Stimulated activated CD8-positive, alpha-beta memory T cell treated with anti-CD3 and anti-CD28 coated beads, Interleukin-4, amount 100 ng/mL, for 1 hour (primary cell): ENCODE measurements at regions not wholly inside any gene's neighbourhood (a gene's known extent, or its start where the extent isn't known, plus 50 kb on each side); places are given as distances from the start of the nearest gene placed in this dataset.

Experiments
- DNase-seq, 2 donors: peaks; one replicate each; pipeline ENCODE4 v3.0.0-alpha.2; 2020; ENCODE audit warnings: low read depth in 2 of 2, low spot score in 1 of 2

DNA sequence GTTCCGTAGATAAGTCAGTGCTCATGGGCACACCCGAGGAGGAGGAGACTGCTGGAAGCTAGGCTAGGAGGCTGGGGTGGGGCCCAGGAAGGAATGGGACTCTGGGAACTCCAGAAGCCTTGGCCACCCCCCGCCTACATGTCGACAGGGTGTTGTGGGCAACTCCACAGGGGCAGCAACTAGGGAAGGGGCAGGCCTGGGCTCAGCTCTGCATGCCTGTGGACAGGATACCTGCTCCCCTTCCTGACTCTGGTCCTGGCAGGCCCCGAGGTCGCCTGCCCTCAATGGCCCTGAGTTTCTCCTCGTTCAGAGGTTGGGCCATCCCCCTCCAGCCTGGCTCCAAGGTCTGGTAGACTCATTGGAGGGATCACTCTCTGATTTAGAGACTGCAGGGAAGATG is 138.9 kb upstream of the LINGO1 start:
- no peak for DNase-seq

DNA sequence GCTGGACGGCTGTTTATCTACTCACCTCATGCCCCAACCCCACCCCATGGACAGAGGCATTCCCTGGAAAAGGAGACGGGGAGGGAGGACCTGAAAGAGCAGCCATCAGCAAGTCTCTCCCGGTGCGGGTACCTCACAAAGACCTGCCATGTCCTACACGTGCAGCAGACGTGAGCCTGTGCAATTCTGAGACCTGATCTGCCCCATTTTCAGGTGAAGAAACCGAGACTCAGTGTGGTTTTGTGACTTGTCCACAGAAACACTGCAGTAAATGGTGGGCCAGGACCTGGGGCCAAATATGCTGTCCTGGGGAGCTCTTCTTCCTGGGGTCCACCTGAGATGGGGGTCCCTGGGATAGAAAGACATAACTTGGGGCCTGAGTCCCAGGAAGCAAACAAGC is 137.0 kb upstream of the LINGO1 start:
- no peak for DNase-seq

DNA sequence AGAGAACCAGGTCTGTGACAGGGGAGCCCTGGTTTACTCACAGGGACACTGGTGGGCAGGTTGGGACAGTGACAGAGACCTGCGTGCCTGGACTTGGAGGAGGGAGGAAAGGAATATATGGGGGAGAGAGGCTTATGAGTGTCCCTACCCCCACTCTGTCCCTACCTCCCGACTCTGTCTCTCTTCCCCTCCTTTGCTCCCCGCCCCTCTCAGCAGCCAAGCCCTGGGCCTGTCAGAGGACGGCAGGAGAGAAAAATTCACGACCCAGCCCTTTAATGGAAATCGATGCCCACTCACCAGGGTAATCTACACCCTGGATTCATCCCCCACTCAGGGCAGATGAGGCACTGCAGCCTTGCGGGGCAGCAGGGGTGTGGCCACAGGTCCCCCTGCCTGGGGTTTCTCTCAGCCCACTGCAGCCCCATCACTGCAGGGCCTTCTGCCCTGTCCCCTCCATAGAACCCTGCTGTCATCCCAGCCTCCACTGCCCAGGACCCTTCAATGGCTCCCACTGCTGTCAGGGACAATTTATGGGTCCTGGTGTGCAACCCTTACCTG is 135.9 kb upstream of the LINGO1 start:
- DNase-seq, result no peak

DNA sequence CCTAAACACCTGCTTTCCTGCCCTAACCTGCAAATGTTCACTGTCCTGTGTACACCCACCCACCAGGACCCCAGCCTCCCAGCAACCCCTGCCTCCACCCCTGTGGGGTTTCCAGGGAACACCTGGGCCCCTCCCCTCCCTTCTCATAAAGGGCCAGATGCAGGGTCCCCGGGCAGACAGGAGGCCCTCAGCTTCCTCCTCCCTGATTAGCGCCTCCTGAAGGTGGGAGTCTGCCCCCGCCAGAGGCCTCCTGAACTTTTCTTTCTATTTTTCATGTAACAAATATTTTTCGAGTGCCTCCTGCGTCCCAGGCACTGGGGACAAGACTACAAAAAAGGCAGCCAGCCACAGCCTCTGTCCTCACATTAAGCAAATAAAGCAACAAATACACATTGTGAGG is 135.4 kb upstream of the LINGO1 start:
- DNase-seq, result no peak

DNA sequence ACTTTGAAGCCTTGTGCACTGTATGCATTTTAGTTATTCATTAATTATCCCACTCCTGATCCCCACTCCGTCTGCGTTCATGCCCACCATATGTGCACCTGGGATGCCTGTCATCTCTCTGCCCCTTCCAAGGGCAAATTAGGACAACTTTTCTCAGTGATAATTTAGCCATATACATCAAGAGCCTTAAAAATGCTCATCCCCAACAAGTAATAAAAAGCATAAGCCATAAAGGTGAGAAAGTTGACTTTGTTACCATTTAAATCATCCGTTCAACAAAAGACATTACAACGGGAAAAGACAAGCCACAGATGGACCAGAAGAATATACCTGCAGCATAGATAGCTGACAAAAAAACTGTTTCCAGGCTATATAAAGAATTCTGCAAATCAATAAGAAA is 131.4 kb upstream of the LINGO1 start:
- DNase-seq, result no peak

DNA sequence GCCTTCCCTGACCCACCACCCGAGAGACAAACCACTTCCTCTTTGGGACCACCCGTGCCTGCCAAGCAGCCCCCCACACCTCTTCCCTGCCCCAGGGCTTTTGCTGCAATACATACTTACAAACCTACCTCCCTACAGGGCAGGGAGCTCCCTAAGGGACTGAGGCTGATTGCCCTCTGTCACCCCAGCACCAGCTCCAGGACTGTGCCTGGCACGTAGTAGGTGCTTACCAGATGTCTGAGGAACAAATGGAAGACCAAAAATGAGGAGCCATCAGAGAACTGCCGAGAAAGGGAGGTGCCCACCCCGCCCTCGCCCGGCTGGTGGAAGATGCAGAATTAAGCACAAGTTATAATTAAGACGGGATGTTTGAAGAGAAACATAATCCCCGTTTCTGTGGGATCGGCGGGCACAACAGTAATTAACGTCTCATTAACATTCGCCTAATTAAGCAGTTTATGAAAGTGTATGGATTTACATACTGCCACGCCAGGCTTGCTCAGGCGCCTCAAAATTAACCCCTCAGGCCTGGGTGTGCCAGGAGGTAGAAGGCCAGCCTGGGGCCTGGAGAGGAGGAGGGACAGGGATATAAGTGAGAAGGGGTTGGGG is 130.1 kb upstream of the LINGO1 start:
- no peak for DNase-seq

DNA sequence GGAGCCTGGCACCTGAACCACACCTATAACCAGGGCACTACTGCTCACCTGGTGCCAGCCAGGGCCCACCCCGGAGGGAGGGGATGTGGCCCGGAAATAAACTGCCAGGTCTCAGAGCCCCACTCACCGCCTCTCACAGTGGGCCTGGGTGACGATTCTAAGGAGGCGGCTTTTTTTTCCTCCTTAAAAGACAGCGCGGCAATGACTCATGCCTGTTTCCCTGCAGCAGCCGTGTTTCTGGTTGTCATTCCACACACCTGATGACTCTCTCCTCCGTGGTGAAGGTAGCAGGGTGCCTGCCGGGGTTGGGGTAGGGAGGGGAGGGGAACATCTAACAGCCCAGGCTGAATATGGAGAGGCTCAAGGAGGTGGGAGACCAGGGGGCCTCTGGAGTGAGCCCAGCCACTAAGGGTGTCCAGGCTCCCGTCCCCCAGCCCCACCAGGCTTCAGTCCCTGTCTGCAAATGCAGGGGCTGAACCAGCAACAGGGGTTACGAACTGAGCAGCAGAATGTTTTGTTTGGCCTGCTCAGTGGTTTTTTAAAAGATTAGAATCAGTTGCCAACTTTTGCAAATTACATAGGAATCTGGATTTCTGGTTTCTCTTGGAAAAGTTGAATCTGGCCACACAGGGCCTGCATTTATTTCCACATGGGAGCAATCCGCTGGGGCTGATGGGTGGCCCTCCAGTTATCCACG is 127.3 kb upstream of the LINGO1 start:
- no peak for DNase-seq

DNA sequence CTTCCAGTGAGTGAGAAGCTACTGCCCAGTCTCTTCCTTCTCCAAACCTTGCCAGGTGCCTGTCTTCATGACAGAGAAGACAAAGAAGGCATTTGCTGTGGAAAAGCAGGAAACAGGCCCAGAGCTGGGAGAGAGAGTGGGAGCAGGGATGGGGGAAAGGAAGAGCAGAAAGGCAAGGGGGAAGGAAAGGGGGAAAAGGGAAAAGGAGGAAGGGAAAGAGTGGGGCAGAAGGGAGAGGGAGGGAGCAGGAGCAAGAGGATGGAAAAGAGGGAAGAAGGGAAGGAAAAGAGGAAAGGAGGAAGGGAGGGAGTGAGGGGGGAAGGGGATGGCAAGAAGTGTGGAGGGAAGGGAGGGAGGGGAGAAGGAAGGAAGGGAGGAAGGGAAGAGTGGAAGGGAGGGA is 121.2 kb upstream of the LINGO1 start:
- no peak for DNase-seq

DNA sequence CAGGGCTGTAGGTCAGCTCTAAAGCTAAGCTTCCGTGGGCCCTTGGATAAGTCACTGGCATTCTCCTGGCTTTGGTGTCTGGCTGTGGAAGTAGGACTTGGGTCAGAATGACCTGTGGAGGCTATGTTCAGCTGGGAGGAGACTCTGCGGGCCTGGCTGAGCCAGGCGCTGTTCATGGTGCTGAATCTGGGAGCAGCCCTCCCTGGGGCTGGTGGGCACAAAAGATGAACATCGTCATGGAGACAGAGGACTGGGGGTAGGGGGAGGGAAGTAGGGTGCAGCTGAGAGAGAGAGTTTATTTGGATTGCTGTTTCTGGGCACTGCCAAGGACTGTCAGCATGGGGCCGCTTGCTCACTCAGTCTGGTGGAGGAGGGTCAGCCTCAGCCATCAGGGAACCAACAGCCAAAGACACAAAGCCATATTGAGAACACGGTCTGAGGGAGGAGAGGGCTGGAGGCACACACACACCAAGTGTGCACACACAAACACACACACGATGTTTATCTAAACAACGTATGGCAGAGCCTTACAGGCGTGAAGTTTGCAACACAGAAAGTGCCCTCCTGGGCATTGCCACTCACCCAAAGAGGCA is 120.7 kb upstream of the LINGO1 start:
- DNase-seq, result no peak

DNA sequence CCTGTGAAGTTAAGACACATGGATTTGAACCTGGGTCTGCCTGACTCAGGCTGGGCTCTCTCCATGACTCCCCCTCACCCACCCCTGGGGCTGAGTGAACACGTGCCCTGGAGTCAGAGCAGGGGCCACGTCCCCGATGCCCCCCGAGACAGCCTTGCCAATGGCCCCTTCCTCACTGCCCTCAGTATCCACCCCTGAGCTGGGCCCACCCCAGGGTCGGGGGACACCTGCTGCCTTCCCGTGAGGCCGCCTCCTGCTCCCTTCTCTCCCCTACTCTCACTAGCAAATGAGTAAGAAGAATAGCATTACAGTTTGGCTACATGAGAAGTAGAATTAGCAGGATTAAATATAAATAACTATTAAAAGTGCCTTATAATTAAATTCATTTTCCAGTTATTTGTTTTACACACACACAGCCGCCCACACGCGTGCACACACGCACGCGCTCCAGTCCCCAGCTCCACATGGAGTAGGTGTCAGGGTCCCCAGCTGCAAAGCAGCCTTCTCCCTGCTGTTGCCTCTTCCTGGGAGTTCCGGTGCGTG is 117.4 kb upstream of the LINGO1 start:
- DNase-seq, result no peak

DNA sequence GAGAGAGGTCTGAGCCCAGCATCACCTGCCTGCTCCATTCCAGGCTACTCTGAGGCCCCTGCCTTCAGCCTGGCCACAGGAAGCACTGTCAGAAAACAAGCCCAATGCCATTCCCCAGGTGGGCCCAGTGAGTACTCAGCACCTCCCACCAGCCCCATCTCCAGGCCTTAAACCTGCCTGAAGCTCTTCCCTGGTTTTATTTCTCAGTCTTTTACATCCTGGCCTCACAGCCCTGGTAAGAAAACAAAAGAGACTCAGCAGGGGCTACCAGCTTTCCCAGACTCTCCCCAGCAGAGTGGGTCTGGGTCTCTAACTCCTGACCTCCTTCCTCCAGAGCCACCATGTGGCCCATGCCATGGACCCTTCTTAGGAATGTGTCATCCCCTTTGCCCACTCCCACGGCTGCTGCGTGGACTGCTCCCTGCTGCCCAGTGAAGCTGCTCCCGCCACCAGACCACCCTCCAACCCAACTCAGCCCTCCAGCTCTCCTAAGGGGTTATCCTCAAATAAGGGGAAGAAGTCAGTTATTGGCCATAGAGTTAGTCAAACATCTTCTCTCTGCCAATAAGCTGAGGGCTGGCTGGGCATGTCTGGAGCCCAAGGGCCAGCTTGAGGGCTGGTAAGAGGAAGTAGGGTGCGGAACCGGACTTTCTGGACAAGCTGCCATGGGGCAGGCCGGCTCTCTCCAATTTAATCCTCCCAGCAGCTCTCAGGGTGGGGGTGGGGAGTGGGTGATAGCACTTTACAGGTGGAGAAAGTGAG is 116.7 kb upstream of the LINGO1 start:
- no peak for DNase-seq

DNA sequence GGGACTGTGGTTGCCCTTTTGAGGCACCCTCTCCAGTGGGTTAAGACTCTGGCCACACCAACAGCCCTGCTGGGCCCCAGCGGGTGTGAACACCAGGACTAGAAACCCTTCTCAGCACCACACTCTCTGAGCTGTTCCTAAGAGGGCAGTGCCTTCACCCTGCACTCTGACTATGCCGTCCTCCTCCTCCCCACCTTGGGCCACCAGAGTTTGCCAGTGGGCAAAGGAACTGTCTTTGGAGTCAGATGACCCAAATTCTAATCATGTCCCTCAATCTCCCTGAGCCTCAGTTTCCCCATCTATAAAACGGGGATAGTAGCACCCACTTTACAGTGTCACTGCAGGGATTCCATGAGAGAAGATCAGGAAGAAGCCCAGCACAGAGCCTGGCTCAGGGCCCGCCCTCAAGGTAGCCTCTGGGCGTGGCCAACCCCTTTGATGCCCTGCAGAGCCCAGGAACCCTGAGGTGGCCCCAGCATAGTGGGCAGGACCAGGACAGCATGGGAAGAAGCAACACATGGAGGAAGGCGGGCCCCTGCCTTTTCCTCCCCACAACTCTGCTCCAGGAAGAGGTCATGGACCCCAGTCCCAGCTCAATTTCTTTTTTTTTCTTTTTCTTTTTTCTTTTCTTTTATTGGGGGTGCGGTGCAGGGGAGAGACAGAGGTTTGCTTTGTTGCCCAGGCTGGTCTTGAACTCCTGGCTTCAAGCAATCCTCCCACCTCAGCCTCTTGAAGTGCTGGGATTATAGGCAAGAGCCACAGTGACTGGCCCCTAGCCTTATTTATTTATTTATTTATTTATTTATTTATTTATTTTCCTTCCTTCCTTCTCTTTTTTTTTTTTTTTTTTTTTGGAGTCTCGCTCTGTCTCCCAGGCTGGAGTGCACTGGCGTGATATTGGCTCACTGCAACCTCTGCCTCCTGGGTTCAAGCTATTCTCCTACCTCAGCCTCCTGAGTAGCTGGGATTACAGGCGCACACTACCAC is 115.7 kb upstream of the LINGO1 start:
- DNase-seq, result no peak

DNA sequence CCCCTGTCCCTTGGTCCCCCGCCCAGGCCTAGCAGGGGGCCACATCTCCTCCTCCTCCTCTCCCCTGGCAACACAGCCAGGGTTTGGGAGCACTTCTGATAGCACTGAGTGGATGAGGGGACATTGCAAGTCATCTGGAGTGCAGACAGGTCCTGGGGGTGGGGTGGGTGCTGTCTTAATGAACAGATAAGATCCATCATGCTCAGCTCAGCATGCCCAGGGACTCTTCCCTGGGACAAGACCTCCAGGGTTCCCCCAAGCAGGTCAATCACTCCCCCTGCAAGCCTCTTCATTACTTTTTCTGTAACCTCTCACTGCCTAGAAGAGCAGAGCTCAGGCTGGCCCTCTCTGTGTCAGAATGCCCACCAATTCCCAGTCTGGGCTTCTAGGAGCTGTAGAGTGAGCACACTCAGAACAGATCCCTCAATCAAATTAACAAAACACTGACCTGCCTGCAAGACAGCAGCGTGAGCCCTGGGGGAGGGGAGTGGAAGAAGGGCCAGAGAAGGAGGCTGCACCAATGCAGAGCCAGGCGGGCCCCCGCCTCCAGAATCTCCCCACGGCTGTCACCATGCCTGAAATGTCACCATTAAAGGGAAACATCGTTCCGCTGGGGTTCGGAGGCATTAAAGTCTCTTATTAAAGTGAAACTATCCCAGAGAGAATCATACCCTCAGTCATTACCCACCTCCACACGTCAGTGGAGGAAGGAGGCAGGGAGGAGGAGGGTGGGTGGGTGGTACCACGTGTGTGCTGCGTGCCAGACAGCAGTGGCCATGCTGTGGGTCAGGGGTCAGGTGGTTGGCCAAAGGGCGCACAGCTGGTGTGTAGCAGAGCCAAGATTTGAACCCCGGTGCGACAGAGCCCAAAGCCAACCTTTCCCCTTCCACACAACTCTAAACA is 114.7 kb upstream of the LINGO1 start:
- no peak for DNase-seq

DNA sequence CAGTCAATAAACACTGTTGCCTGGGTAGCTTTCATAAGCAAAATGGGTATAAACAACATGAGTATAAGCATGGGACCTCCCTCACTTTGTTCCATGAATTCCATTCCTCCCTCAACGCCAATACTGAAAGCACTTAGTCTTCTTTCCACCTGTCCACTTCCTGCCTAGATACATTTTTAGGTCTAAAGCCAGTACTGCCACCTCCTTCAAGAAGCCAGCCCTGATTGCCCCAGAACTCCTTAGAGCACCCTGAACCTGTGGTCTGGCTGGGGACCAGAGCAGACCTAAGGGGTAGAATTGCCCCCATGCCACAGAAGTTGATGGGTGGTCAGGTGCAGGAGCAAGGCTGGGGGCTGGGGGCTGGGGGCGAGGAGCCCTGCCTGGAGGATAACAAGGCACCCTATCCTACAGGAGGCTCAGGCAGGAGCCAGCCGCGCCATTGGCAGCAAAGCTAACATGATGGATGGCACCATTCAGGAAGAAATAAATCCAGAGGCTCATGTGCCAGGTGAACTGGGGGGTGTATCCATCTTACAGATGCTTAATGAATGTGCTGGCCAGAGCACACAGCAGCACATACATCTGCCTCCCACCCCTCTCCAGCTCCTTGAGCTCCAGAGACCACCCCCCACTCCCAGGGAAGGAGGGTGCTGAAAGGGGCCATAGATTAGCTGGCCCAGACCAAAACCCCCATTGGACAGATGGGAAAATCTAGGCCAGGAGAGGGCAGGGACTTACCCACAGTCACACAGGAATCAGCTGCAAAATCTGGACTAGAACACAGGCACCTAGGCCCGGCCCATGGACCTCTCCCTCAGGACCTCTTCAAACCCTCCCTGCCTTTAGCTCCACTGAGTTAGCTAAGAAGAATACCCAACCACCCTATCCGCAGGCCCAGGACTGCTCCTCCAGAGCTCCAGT is 113.8 kb upstream of the LINGO1 start:
- DNase-seq, result no peak

DNA sequence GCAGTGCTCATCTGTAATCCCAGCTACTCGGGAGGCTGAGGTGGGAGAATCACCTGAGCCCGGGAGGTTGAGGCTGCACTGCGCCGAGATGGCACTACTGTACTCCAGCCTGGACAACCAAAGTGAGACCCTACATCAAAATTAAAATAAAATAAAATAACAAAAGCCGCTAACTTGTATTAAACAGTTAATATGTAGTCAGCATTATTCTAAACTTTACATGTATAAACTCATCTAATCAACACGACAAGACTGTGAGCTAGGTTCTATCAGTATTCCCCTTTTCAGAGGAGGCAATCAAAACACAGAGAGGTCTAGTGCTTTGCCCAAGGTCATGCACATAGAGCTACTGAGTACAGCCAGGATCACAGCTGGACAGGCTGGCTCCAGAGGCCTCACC is 111.7 kb upstream of the LINGO1 start:
- no peak for DNase-seq

DNA sequence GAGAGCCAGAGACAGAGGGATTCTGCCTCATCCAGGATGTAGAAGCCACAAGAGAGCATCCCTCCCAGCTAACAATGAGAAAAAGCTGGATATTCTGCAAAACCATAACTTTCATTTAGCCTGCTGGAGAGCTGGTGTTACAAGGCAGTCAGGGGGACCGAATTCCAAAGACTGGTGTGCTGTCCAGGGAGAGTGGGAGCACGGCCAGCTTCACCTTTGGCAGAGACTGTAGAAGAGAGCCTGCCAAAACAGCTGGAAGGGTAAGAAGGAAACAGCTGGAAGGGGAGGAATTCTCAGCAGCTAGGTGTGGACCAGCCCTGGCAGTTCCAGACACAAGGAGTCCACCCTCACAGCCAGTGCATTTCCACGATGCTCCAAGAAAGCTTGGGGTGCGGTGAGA is 109.9 kb upstream of the LINGO1 start:
- DNase-seq, result no peak

DNA sequence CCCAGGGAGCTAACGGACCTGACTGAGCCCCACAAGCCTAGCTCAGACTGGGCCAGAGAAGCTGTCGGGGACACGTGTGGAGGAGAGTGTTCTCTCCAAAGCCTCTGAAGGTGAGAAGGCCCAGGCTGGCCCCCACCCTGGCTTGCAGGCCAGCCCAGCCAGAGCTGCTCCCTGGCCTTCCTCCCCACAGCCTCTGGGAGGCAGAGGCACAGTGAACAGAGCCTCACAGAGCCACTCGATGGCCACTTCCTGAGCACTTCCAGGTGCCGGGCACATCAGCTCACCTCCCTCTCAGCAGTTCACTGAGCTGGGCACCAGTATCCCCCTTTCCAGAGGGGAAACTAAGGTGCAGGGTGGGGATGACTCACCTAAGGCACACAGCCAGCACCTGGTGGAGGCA is 109.4 kb upstream of the LINGO1 start:
- no peak for DNase-seq

DNA sequence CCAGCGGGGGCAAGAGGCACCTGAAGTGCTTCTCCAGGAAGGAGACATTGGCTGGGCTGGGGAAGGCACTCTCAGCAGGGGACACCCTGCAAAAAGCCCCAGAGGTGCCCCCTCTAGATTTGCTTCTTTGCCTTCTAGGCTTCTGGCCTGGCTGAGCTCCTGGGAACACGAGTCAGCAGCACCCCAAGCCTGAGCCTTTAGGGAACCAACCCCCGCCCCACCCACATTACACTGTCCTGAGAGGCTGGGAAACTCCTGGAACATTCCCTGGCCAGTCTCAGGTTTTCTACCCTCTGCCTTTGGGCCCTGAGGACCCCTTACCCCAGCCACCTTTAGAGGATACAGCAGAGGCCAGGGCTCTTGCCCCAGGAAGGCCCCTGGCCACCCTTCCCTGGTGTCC is 108.4 kb upstream of the LINGO1 start:
- DNase-seq, result no peak
